HEK293T (cell line): ENCODE measurements at regions not wholly inside any gene's neighbourhood (a gene's known extent, or its start where the extent isn't known, plus 50 kb on each side); places are given as distances from the start of the nearest gene placed in this dataset.

ENCODE experiments used
- ARNT ChIP-seq: fragments of 450-650 bp; IDR thresholded peaks from 2 replicates; pipeline ENCODE4 v1.6.1; 2017; ENCODE audit warnings: mild to moderate bottlenecking
- ELF4 ChIP-seq: fragments of 450-650 bp; IDR thresholded peaks from 2 replicates; pipeline ENCODE4 v1.6.1; 2017; ENCODE audit warnings: antibody characterized with exemption
- NFRKB ChIP-seq: fragments of 450-650 bp; IDR thresholded peaks from 2 replicates; pipeline ENCODE4 v1.6.1; 2016; ENCODE audit warnings: mild to moderate bottlenecking, moderate library complexity
- SP1 ChIP-seq: fragments of 450-650 bp; IDR thresholded peaks from 2 replicates; pipeline ENCODE4 v1.6.1; 2017
- TF ChIP-seq, protein P1 (sequence below): fragments of 450-650 bp; IDR thresholded peaks from 2 replicates; pipeline ENCODE4 v1.6.1; 2016

DNA sequence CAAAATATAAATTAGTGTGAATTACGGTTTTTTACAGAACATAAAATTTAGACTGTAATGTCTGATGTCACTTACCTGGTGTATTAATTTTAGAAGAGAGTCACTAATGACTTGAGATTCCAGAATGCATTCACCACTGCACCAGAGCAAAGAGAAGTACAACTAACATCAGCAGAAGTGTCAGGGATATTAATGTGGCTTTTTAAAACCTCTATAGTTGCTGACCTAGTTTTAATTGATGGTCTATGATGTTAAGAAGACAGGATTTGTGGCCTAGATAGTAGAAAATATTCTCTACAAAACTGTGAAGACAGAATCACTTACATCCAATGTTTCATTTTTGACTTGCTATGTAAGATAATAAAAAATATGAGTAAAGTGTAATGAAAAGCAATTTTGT, 1181.6 kb downstream of the RAPGEF2 start:
- TF ChIP-seq SP1 (no peak), ARNT (no peak), NFRKB (no peak), ELF4 (no peak)
- TF ChIP-seq, protein P1, sequence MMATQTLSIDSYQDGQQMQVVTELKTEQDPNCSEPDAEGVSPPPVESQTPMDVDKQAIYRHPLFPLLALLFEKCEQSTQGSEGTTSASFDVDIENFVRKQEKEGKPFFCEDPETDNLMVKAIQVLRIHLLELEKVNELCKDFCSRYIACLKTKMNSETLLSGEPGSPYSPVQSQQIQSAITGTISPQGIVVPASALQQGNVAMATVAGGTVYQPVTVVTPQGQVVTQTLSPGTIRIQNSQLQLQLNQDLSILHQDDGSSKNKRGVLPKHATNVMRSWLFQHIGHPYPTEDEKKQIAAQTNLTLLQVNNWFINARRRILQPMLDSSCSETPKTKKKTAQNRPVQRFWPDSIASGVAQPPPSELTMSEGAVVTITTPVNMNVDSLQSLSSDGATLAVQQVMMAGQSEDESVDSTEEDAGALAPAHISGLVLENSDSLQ: no peak
